ENCODE measurements at regions not wholly inside any gene's neighbourhood (a gene's known extent, or its start where the extent isn't known, plus 50 kb on each side); places are given as distances from the start of the nearest gene placed in this dataset.

- no peak for TF ChIP-seq CTCF (IDR thresholded peaks at IDR 0.05)
- TF ChIP-seq ZFX (IDR thresholded peaks at IDR 0.05; ENCODE audit: borderline replicate concordance): no peak
Measured at GRCh38 chr4:162485486-162485885, 321.7 kb upstream of the FSTL5 start.

Data from 22Rv1 (cell line).